Fibroblast of skin of right quadriceps (primary cell): ENCODE measurements at regions not wholly inside any gene's neighbourhood (a gene's known extent, or its start where the extent isn't known, plus 50 kb on each side); places are given as distances from the start of the nearest gene placed in this dataset.

Source experiments
- DNase-seq: peaks from one replicate; pipeline ENCODE4 v3.0.0-alpha.2; 2013

DNA sequence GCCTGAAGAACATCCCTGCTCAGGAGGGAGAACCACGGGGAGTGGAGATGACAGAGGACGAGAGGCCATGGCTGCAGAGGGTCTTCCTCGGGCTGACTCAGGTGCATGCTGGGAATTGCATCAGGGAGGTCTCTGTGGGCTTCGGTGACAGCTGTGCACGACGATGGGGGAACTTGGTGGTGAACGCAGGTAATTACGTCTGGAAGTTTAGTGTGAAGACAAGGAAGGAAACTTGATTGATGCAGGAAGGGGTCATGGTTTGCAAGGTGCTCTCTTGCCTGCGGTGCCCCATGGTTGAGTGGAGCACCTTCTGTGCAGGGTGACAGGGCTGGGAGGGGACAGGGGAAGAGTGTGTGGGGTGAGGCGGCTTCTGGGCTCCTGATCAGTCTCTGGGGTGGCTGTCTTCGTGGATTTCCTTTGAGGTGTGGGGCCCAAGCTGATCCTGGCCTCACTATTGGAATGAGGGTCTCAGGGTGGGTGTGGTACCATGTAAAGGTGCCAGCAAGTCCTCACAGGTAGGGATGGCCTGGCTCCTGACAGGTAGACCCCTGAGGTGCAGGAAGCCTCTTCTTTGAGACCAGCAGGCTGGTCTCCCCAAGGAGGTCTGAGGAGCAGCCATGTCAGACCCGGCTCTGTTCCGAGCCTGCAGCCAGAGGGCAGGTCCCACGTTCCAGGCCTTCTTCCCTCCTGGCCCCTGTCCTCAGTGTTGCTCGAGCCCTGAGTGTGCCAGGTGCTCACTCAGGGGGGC, 1020.1 kb downstream of the TBC1D22A start:
- DNase-seq = no peak

- no peak for DNase-seq
Measured at GRCh38 chr22:47781427-47782111, 1019.1 kb downstream of the TBC1D22A start.

DNA sequence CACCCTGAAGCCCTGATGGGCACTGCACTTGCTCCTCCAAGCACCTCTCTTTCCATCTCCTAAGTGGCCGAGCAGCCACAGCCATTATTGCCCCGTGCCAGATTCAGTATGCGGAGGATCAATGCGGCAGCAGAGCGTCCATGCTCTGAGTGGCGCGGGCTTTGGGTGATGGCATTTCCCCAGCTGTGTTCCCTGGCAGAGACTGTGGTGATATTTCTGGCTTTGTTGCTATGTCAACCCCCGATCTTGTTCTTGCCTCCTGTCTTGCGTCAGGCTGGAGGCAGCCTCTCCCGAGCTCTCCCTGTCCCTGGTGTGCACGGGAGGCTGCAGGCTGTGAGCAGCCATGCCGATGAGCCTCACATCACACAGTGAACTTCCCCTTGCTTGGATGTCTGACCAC, 1018.6 kb downstream of the TBC1D22A start:
- DNase-seq = no peak

DNA sequence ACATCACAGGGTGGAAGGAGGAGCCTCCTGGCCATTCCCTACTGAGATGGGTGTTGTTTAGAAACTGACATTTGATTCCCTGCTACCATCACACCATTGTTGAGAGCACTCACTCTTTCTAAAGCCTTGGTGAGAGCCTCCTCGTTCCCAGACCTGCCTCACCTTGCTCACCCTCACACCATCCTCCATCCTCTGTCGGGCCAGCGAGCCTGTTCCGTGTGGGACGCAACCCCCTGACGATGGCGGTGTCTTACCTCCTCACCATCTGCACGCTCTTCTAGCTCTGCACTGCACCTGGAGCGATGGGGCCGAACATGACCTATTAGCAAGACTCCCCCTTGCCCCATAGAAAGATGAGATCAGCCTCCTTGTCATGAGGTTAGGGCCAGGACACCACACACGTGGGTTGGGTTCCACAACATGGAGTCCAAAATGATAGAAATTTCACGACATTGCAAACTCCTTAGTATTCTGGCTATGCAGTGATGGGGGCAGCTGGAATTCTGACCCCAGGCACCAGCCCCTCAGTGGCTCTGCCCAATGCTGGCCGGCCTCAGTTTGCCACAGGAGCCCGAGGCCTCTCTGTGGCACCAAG, 1017.9 kb downstream of the TBC1D22A start:
- no peak for DNase-seq

GRCh38 chr22:47779474-47779873, 1017.0 kb downstream of the TBC1D22A start:
- no peak for DNase-seq

DNA sequence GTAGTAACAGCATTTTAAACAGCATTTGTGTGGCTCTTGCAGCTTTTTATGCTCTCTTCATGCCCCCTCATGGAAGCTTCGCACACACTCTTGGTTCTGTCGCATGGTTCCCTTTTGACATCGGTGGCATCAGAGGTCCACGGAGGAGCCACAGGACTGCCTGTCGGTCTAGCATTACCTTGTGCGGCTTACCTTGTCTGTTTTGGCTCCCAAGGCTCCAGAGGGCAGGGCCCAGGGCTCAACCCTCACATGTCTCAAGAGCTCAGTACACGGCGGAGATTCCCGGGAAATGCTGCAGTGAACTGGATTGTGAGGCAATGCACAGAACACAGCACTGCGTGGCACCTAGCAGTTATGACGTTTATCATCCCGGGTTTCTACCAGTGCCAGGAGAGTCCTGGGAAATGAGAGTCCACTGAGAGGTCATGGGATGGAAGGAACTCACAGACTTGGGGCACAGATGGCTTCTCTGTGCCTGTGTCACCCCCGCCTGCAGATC, 1015.8 kb downstream of the TBC1D22A start:
- DNase-seq = no peak

- DNase-seq = no peak
Measured at GRCh38 chr22:47777426-47777825, 1015.0 kb downstream of the TBC1D22A start.

GRCh38 chr22:47776329-47776728, 1013.9 kb downstream of the TBC1D22A start:
- DNase-seq = no peak

DNA sequence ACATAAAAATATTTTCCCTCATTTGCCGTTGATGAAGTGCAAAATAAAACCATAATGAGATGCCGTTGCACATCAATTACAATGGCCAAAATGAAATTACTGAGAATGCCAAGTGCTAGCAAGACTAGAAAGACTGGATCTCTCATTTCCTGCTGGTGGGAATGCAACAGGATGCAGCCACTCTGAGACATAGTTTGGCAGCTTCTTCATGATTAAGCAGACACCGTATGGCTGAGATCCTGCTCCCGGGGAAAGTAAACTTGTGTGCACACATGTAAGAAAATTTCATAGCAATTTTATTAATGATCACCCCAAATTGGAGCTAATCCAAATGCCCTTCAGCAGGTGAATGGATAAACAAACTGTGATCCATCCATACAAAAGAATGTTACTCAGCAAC, 1013.2 kb downstream of the TBC1D22A start:
- DNase-seq = no peak

GRCh38 chr22:47775191-47775590, 1012.7 kb downstream of the TBC1D22A start:
- DNase-seq = no peak

DNA sequence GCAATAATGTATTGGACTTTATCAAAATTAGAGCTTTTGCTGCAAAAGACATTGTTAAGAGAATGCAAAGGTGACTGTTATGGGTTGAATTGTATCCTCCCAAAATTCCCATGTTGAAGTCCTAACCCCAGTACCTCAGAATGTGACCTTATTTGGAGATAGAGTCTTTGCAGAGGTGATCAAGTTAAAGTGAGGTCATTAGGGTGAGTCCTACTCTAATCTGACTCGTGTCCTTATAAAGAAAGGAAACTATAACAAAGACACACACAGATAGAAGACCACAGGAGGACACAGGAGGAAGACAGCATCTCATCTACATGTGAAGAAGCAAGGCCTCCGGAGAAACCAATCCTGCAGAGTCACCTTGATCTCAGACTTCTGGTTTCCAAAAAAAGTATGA, 1011.2 kb downstream of the TBC1D22A start:
- DNase-seq = no peak

- DNase-seq = no peak
Measured at GRCh38 chr22:47772864-47773263, 1010.4 kb downstream of the TBC1D22A start.

DNA sequence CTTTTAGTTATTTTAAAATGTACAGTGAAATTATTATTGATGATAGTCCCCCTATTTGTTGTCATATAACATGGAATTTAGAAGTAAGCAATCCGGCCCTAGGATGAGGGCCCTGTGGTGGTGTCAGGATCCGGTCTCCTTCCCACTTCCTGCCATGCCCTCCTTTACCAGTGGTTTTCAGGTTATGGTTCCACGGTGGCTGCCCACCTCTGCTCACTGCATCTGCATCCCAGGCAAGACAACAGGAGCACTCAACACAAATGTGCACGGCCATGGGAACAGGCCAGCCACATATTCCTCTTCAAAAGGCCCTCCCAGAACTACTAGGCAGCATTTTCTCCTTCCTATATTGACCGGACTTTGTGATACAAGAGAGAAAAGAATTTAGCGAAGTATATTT, 1007.2 kb downstream of the TBC1D22A start:
- no peak for DNase-seq

DNA sequence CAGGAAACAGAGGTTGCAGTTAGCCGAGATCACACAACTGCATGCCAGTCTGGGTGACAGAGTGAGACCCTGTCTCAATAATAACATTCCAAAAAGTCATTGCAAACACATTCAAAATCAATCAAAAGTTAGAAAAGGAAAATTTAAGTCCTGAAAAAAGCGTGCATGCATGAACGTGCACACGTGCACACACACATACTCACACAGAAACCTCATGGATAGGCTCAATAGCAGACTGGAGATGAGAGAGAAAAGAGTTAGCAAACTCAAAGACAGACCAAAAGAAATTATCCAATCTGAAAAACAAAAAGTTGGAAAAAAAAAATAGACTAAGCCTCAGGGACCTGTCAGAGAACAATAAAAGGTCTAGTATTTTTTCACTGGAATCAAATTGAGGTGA, 1005.6 kb downstream of the TBC1D22A start:
- no peak for DNase-seq

DNA sequence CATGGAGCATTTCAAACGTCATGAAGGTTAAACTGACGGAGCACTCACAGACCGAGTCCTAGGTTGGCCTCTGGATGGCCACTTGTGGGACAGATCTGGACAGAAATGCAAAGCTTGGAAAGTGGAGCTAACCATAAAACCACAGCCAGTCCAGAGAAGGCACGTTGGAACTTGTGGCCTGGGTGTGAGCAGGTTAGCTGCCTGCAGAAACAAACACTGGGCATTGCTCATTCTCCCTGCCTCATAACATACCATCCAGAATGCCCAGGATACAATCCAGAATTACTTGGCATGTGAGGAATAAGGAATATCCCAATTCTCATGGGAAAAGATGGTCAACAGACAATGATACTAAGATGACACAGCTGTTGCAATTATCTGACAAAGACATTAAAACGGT, 1005.0 kb downstream of the TBC1D22A start:
- no peak for DNase-seq

DNA sequence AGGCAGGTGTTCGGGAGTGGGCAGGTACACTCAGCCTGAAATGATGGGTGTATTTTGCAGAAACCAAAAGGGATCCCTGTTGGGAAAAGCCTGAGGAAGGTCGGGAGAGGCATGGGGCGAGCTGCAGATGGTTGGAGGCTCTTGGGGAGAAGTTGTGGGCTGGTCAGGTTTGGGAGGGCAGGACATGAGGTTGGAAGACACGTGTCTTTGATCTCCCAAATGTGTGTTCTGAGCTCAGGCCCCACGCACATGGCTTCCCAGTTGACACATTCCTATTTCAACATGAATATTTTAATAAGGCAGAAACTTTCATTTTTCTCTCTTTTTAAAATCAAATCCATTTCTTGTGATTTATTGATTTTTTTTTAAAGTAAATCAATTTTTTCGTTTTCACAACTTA, 1003.3 kb downstream of the TBC1D22A start:
- DNase-seq = no peak

DNA sequence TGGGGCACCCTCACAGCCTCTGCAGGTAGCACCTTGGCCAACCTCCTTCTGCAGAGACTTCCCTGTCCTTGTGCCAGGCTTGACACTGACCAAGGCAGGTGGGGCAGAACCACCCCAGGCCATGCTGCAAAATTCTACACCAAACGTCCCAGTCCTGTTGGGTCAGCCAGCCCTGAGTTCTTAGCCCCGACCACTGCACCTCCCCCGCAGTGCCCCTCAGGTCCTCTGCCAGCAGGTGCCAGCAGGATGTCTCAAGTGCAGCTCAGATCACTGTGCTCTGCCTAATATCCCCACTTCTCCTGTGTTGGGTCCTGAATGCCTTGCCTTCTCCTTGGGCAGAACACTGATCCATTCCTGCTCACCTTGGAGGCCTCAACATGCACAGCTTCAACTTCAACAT, 999.7 kb downstream of the TBC1D22A start:
- DNase-seq = no peak

- no peak for DNase-seq
Measured at GRCh38 chr22:47759909-47760308, 997.5 kb downstream of the TBC1D22A start.

GRCh38 chr22:47757741-47758140, 995.3 kb downstream of the TBC1D22A start:
- no peak for DNase-seq

DNA sequence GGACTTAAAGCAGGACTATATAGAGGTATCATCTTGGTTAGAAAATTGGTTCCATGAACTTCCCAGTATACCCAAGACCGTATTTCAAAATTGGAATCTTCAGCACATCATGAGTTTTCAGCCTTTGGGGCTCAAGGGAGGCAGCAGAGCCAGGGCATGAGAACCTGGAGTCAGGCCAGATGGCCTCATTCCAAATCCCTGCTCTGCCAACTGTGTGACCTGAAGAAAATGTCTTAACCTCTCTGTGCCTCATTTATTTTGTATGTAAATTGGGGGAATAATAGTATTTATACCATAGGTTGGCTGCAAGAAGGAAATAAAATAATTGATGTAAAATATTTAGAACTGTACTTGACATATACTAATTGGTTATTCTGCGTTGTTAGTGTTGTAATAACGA, 987.6 kb downstream of the TBC1D22A start:
- DNase-seq = no peak

- DNase-seq = no peak
Measured at GRCh38 chr22:47748957-47749356, 986.5 kb downstream of the TBC1D22A start.

DNA sequence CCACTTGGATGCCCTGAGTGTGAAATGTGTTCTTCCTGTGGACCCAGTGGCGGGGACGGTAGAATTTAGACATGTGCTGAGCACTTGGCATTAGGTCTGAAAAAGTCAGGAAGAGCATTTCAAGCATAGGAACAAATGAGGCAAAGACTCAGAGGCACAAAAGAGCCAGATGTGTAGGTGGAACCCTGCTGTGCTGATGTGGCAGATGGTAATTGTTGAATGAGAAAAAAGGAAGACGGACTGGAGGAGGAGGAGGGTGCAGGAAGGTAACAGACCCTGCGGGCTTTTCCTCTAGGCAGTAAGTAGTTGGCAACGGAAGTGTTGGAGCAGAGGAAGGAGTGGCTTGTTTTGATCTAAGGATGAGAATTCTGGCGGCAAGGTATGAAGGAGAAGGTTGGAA, 985.8 kb downstream of the TBC1D22A start:
- no peak for DNase-seq

GRCh38 chr22:47740109-47740805, 977.8 kb downstream of the TBC1D22A start:
- no peak for DNase-seq
